ENCODE measurements at regions not wholly inside any gene's neighbourhood (a gene's known extent, or its start where the extent isn't known, plus 50 kb on each side); places are given as distances from the start of the nearest gene placed in this dataset.

DNA sequence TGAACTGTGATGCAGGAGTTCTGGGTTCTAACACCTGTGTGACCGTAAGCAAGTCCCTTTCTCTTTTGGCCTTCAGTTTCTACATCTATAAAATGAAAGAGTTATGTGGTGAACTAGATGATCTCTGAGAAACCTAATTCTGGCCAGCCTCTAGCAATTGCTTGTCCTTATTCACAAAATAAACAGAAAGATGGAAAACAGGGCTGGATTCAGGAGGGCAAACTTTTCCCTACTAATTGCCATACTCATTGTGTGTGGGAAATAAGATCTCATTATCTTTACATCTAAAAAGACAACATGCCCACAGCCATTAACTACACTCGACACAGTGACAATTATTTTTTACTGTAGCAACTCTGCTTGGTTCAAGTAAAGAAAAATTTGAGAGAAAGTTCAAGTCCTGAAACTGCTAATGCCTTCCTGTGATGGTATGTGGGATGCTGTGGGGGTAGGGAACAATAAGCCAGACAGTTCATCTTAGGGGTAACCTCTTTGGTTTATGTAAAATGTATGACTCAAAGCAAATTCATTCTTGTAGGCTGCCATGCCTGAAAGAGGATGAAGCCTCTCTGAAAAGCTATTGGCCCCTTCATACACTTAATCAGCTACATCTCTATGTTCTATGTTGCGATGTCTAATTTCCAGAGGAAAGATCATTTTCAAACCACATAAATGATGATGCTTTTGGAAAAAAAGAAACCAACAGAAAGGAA, 177.6 kb upstream of the BCL6 start:
- TF ChIP-seq, protein P1, sequence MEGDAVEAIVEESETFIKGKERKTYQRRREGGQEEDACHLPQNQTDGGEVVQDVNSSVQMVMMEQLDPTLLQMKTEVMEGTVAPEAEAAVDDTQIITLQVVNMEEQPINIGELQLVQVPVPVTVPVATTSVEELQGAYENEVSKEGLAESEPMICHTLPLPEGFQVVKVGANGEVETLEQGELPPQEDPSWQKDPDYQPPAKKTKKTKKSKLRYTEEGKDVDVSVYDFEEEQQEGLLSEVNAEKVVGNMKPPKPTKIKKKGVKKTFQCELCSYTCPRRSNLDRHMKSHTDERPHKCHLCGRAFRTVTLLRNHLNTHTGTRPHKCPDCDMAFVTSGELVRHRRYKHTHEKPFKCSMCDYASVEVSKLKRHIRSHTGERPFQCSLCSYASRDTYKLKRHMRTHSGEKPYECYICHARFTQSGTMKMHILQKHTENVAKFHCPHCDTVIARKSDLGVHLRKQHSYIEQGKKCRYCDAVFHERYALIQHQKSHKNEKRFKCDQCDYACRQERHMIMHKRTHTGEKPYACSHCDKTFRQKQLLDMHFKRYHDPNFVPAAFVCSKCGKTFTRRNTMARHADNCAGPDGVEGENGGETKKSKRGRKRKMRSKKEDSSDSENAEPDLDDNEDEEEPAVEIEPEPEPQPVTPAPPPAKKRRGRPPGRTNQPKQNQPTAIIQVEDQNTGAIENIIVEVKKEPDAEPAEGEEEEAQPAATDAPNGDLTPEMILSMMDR (IDR thresholded peaks at IDR 0.05): no peak
- TF ChIP-seq POLR2A (IDR thresholded peaks at IDR 0.05): no peak

Measured in thyroid gland (tissue), 4 donors.